Loucy (cell line): ENCODE measurements at regions not wholly inside any gene's neighbourhood (a gene's known extent, or its start where the extent isn't known, plus 50 kb on each side); places are given as distances from the start of the nearest gene placed in this dataset.
"Not testable (repeated sequence)": the region's sequence is repeated elsewhere in the genome, so short reads cannot be mapped to it uniquely, and the experiment has no call there.

ENCODE experiments used
- H2AFZ ChIP-seq: fragments of 200-600 bp; sonication (generic); 2 replicates; pipeline ENCODE4 v1.6.0; 2016; ENCODE audit warnings: antibody characterized with exemption, mild to moderate bottlenecking, low read length, moderate library complexity
- H3F3A ChIP-seq: fragments of 200-600 bp; 2 replicates; pipeline ENCODE4 v1.6.0; 2016; ENCODE audit warnings: antibody characterized with exemption, low read depth, mild to moderate bottlenecking
- H3K27me3 ChIP-seq: fragments of 200-600 bp; sonication (generic); 2 replicates; pipeline ENCODE4 v1.6.1; 2014; ENCODE audit warnings: low read length, mild to moderate bottlenecking; ENCODE audit not compliant: insufficient read depth, poor library complexity, severe bottlenecking
- H3K36me3 ChIP-seq: fragments of 200-600 bp; sonication (generic); 2 replicates; pipeline ENCODE4 v1.6.1; 2016; ENCODE audit warnings: low read length; ENCODE audit not compliant: insufficient read depth
- H3K4me1 ChIP-seq: fragments of 200-600 bp; sonication (generic); 2 replicates; pipeline ENCODE4 v1.5.1; 2014; ENCODE audit warnings: low read length, mild to moderate bottlenecking; ENCODE audit not compliant: insufficient read depth, poor library complexity, severe bottlenecking
- H3K4me2 ChIP-seq: fragments of 200-600 bp; sonication (generic); 2 replicates; pipeline ENCODE4 v1.6.0; 2014; ENCODE audit warnings: antibody characterized with exemption, low read length, low read depth, mild to moderate bottlenecking; ENCODE audit not compliant: poor library complexity, severe bottlenecking
- H3K4me3 ChIP-seq: fragments of 200-600 bp; sonication (generic); 2 replicates; pipeline ENCODE4 v1.5.1; 2014; ENCODE audit warnings: low read length, mild to moderate bottlenecking, mixed read lengths; ENCODE audit not compliant: poor library complexity, severe bottlenecking
- H3K79me2 ChIP-seq: fragments of 200-600 bp; sonication (generic); 2 replicates; pipeline ENCODE4 v1.6.1; 2014; ENCODE audit warnings: low read length; ENCODE audit not compliant: insufficient read depth
- H3K9ac ChIP-seq: fragments of 200-600 bp; sonication (generic); 2 replicates; pipeline ENCODE4 v1.6.0; 2014; ENCODE audit warnings: mild to moderate bottlenecking, low read depth, low read length, moderate library complexity; ENCODE audit not compliant: poor library complexity, severe bottlenecking
- H3K9me2 ChIP-seq: fragments of 200-600 bp; sonication (generic); replicated peaks from 2 replicates; pipeline ENCODE4 v1.6.1; 2016; ENCODE audit warnings: low read depth, low read length, mixed read lengths
- H3K9me3 ChIP-seq: fragments of 200-600 bp; sonication (generic); 2 replicates; pipeline ENCODE4 v1.6.1; 2014; ENCODE audit warnings: mild to moderate bottlenecking, antibody characterized with exemption, low read length, low read depth; ENCODE audit not compliant: insufficient read depth
- H4K20me1 ChIP-seq: fragments of 200-600 bp; sonication (generic); 2 replicates; pipeline ENCODE4 v1.6.0; 2014; ENCODE audit warnings: antibody characterized with exemption, low read length, mild to moderate bottlenecking; ENCODE audit not compliant: insufficient read depth, poor library complexity, severe bottlenecking
- EZH2phosphoT487 ChIP-seq: fragments of 200-600 bp; IDR thresholded peaks from 2 replicates; pipeline ENCODE4 v1.6.1; 2018; ENCODE audit warnings: antibody characterized with exemption, mild to moderate bottlenecking, moderate library complexity, borderline replicate concordance
- TF ChIP-seq, protein P1 (sequence below): fragments of 200-600 bp; sonication (generic); conservative IDR thresholded peaks from 2 replicates; pipeline ENCODE4 v1.5.1; 2014; ENCODE audit warnings: mild to moderate bottlenecking, antibody characterized with exemption, low read length

GRCh38 chr16:5176505-5176904, 78.9 kb upstream of the EEF2KMT start:
- no peaks in the 10 kb centered on the region for H3K27me3 ChIP-seq
- no peak for TF ChIP-seq EZH2phosphoT487
- TF ChIP-seq, protein P1, sequence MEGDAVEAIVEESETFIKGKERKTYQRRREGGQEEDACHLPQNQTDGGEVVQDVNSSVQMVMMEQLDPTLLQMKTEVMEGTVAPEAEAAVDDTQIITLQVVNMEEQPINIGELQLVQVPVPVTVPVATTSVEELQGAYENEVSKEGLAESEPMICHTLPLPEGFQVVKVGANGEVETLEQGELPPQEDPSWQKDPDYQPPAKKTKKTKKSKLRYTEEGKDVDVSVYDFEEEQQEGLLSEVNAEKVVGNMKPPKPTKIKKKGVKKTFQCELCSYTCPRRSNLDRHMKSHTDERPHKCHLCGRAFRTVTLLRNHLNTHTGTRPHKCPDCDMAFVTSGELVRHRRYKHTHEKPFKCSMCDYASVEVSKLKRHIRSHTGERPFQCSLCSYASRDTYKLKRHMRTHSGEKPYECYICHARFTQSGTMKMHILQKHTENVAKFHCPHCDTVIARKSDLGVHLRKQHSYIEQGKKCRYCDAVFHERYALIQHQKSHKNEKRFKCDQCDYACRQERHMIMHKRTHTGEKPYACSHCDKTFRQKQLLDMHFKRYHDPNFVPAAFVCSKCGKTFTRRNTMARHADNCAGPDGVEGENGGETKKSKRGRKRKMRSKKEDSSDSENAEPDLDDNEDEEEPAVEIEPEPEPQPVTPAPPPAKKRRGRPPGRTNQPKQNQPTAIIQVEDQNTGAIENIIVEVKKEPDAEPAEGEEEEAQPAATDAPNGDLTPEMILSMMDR: no peak
- no peak overlapping the region for H3K9ac ChIP-seq
- no peak overlapping the region for H2AFZ ChIP-seq
- no peaks in the 10 kb centered on the region for H3K79me2 ChIP-seq
- H3K9me2 ChIP-seq: no peaks in the 10 kb centered on the region
- H3K36me3 ChIP-seq: no peaks in the 10 kb centered on the region
- H4K20me1 ChIP-seq: no peaks in the 10 kb centered on the region
- no peak overlapping the region for H3K4me2 ChIP-seq
- H3F3A ChIP-seq: no peaks in the 10 kb centered on the region
- no peaks in the 10 kb centered on the region for H3K4me1 ChIP-seq
- no peak overlapping the region for H3K4me3 ChIP-seq
- no peaks in the 10 kb centered on the region for H3K9me3 ChIP-seq

GRCh38 chr16:5175266-5175665, 77.7 kb upstream of the EEF2KMT start:
- H3K4me2 ChIP-seq: no peak overlapping the region
- TF ChIP-seq EZH2phosphoT487: no peak
- TF ChIP-seq, protein P1: no peak

GRCh38 chr16:5166486-5166885, 68.9 kb upstream of the EEF2KMT start:
- Histone ChIP-seq H3K4me3 (no peak overlapping the region), H3K4me2 (no peak overlapping the region), H3K79me2 (no peaks in the 10 kb centered on the region), H3K9me2 (no peaks in the 10 kb centered on the region), H3K36me3 (no peaks in the 10 kb centered on the region), H2AFZ (no peak overlapping the region), H3K9ac (no peak overlapping the region), H4K20me1 (no peaks in the 10 kb centered on the region), H3K9me3 (no peaks in the 10 kb centered on the region), H3F3A (no peaks in the 10 kb centered on the region), H3K27me3 (no peaks in the 10 kb centered on the region), H3K4me1 (no peaks in the 10 kb centered on the region)
- TF ChIP-seq, protein P1: no peak
- TF ChIP-seq EZH2phosphoT487: no peak

More at GRCh38 chr16:5175266-5175665, 77.7 kb upstream of the EEF2KMT start:
- no peak overlapping the region for H2AFZ ChIP-seq
- no peaks in the 10 kb centered on the region for H4K20me1 ChIP-seq
- H3K79me2 ChIP-seq: no peaks in the 10 kb centered on the region
- no peak overlapping the region for H3K9ac ChIP-seq
- H3K4me1 ChIP-seq: no peaks in the 10 kb centered on the region
- no peaks in the 10 kb centered on the region for H3F3A ChIP-seq
- no peaks in the 10 kb centered on the region for H3K27me3 ChIP-seq
- H3K9me2 ChIP-seq: no peaks in the 10 kb centered on the region
- no peaks in the 10 kb centered on the region for H3K9me3 ChIP-seq
- H3K36me3 ChIP-seq: no peaks in the 10 kb centered on the region
- H3K4me3 ChIP-seq: no peak overlapping the region

DNA sequence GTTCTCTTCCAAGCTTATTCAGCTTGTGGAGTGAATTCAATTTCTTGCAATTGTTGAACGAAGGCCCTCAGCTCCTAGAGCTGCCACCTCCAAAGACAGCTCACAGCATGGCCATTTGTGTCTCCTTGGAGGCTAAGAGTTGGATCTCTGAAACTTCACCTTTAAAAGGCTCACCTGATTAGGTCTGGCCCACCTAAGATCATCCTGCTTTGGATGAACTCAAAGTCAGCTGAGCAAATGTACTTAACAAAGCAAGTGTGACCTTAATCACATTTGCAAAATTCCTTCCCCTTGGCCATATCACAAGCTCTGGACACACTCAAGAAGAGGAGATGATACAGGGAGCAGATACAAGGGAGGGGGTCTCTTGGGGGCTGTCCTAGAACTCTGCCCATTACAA, 67.8 kb upstream of the EEF2KMT start:
- H3K9me3 ChIP-seq, H3K27me3 ChIP-seq, H3F3A ChIP-seq: not testable (repeated sequence)

GRCh38 chr16:5162801-5163200, 65.2 kb upstream of the EEF2KMT start:
- not testable (repeated sequence) for H4K20me1 ChIP-seq, H3K4me1 ChIP-seq, H3K79me2 ChIP-seq, H3K4me3 ChIP-seq, H3K9me3 ChIP-seq, H3K36me3 ChIP-seq, H3K27me3 ChIP-seq, H3F3A ChIP-seq, H3K9ac ChIP-seq, H3K4me2 ChIP-seq, H2AFZ ChIP-seq, H3K9me2 ChIP-seq

More for the DNA sequence above, 67.8 kb upstream of the EEF2KMT start:
- not testable (repeated sequence) for H3K36me3 ChIP-seq, H3K9ac ChIP-seq, H3K4me1 ChIP-seq, H3K79me2 ChIP-seq, H4K20me1 ChIP-seq, H3K4me3 ChIP-seq, H3K4me2 ChIP-seq, H3K9me2 ChIP-seq, H2AFZ ChIP-seq

GRCh38 chr16:5161888-5162287, 64.3 kb upstream of the EEF2KMT start:
- H3K79me2 ChIP-seq, H3K36me3 ChIP-seq, H3F3A ChIP-seq, H3K27me3 ChIP-seq, H3K4me2 ChIP-seq, H3K4me1 ChIP-seq, H4K20me1 ChIP-seq, H3K9me3 ChIP-seq, H3K9me2 ChIP-seq, H3K9ac ChIP-seq, H3K4me3 ChIP-seq, H2AFZ ChIP-seq: not testable (repeated sequence)
